Renal cortical epithelial cell (primary cell): ENCODE measurements at regions not wholly inside any gene's neighbourhood (a gene's known extent, or its start where the extent isn't known, plus 50 kb on each side); places are given as distances from the start of the nearest gene placed in this dataset.
"Not testable (repeated sequence)": the region's sequence is repeated elsewhere in the genome, so short reads cannot be mapped to it uniquely, and the experiment has no call there.

ENCODE experiments used
- DNase-seq: peaks from one replicate; pipeline ENCODE4 v3.0.0-alpha.2; 2011; ENCODE audit warnings: low read depth

GRCh38 chr4:115657991-115658650, 544.7 kb upstream of the NDST4 start:
- no peak for DNase-seq

GRCh38 chr4:115655626-115656025, 542.2 kb upstream of the NDST4 start:
- no peak for DNase-seq

- no peak for DNase-seq
Measured at GRCh38 chr4:115648786-115649185, 535.4 kb upstream of the NDST4 start.

GRCh38 chr4:115629270-115629669, 515.9 kb upstream of the NDST4 start:
- no peak for DNase-seq

- DNase-seq = no peak
Measured at GRCh38 chr4:115609631-115610030, 496.2 kb upstream of the NDST4 start.

GRCh38 chr4:115607311-115607710, 493.9 kb upstream of the NDST4 start:
- no peak for DNase-seq

- no peak for DNase-seq
Measured at GRCh38 chr4:115596265-115597001, 483.0 kb upstream of the NDST4 start.

GRCh38 chr4:115580901-115581300, 467.5 kb upstream of the NDST4 start:
- DNase-seq = no peak

- no peak for DNase-seq
Measured at GRCh38 chr4:115575851-115576250, 462.4 kb upstream of the NDST4 start.

GRCh38 chr4:115562506-115562905, 449.1 kb upstream of the NDST4 start:
- DNase-seq = no peak

- DNase-seq = no peak
Measured at GRCh38 chr4:115548123-115548522, 434.7 kb upstream of the NDST4 start.

- DNase-seq = peak; percentile 2
Measured at GRCh38 chr4:115537387-115537786, 424.0 kb upstream of the NDST4 start.

- DNase-seq = no peak
Measured at GRCh38 chr4:115529126-115529525, 415.7 kb upstream of the NDST4 start.

- DNase-seq = not testable (repeated sequence)
Measured at GRCh38 chr4:115519476-115519875, 406.1 kb upstream of the NDST4 start.

GRCh38 chr4:115515772-115516171, 402.4 kb upstream of the NDST4 start:
- no peak for DNase-seq

GRCh38 chr4:115515366-115515765, 401.9 kb upstream of the NDST4 start:
- DNase-seq = no peak

- no peak for DNase-seq
Measured at GRCh38 chr4:115514675-115515074, 401.3 kb upstream of the NDST4 start.

GRCh38 chr4:115505326-115505725, 391.9 kb upstream of the NDST4 start:
- DNase-seq = no peak

- no peak for DNase-seq
Measured at GRCh38 chr4:115501656-115502055, 388.2 kb upstream of the NDST4 start.

- DNase-seq = not testable (repeated sequence)
Measured at GRCh38 chr4:115493770-115494169, 380.4 kb upstream of the NDST4 start.

- DNase-seq = no peak
Measured at GRCh38 chr4:115491686-115492085, 378.3 kb upstream of the NDST4 start.

- DNase-seq = no peak
Measured at GRCh38 chr4:115489279-115489678, 375.9 kb upstream of the NDST4 start.

- no peak for DNase-seq
Measured at GRCh38 chr4:115485402-115485801, 372.0 kb upstream of the NDST4 start.

- no peak for DNase-seq
Measured at GRCh38 chr4:115484479-115484878, 371.1 kb upstream of the NDST4 start.
